Liver (tissue), 8 donors: ENCODE measurements at regions not wholly inside any gene's neighbourhood (a gene's known extent, or its start where the extent isn't known, plus 50 kb on each side); places are given as distances from the start of the nearest gene placed in this dataset.
"Not testable (repeated sequence)": the region's sequence is repeated elsewhere in the genome, so short reads cannot be mapped to it uniquely, and the experiment has no call there.

ENCODE experiments used
- DNase-seq: peaks from one replicate; pipeline ENCODE4 v3.0.0-alpha.2; 2017; ENCODE audit warnings: low spot score
- H3K27ac ChIP-seq, 2 donors: one replicate each; pipeline ENCODE4 v1.7.0; 2013; ENCODE audit warnings: inconsistent platforms in 2 of 2, low read length in 2 of 2, control low read depth in 1 of 2, low read depth in 1 of 2, mild to moderate bottlenecking in 1 of 2
- H3K27me3 ChIP-seq, 4 donors: one replicate each; pipeline versions ENCODE4 v1.6.1 to v1.7.0; 2013; ENCODE audit warnings: low read length in 3 of 4, inconsistent platforms in 1 of 4, mild to moderate bottlenecking in 1 of 4, moderate library complexity in 1 of 4; ENCODE audit not compliant: control insufficient read depth in 4 of 4, insufficient read depth in 4 of 4
- H3K36me3 ChIP-seq, 4 donors: one replicate each; pipeline versions ENCODE4 v1.6.1 to v1.7.0; 2013; ENCODE audit warnings: low read length in 3 of 4, mild to moderate bottlenecking in 3 of 4, low read depth in 1 of 4, moderate library complexity in 1 of 4; ENCODE audit not compliant: control insufficient read depth in 4 of 4, insufficient read depth in 3 of 4
- H3K4me1 ChIP-seq, 4 donors: one replicate each; pipeline versions ENCODE4 v1.6.1 to v1.7.0; 2013; ENCODE audit warnings: low read length in 3 of 4, mild to moderate bottlenecking in 3 of 4, moderate library complexity in 1 of 4; ENCODE audit not compliant: control insufficient read depth in 4 of 4, insufficient read depth in 4 of 4
- H3K4me3 ChIP-seq, 3 donors: one replicate each; pipeline versions ENCODE4 v1.6.1 to v1.7.0; 2013; ENCODE audit warnings: low read length in 3 of 3, control low read depth in 1 of 3, low read depth in 1 of 3, mild to moderate bottlenecking in 1 of 3
- H3K9ac ChIP-seq, 2 donors: one replicate each; pipeline ENCODE4 v1.7.0; 2013; ENCODE audit warnings: low read length in 2 of 2, mild to moderate bottlenecking in 2 of 2, moderate library complexity in 2 of 2, control low read depth in 1 of 2, low read depth in 1 of 2
- H3K9me3 ChIP-seq, 4 donors: one replicate each; pipeline versions ENCODE4 v1.6.1 to v1.7.0; 2013; ENCODE audit warnings: low read length in 3 of 4; ENCODE audit not compliant: control insufficient read depth in 4 of 4
- ATF3 ChIP-seq: IDR thresholded peaks from 2 replicates; pipeline ENCODE4 v1.6.1; 2016; ENCODE audit warnings: antibody characterized with exemption
- CTCF ChIP-seq: fragments of 150-350 bp; IDR thresholded peaks from 2 replicates; pipeline ENCODE4 v1.5.1; 2017; ENCODE audit warnings: improper control_type of control experiment, low read depth, low read length; ENCODE audit not compliant: missing input control
- EGR1 ChIP-seq, 2 donors: IDR thresholded peaks; 2 replicates each; pipeline ENCODE4 v1.6.1; 2016 to 2018; ENCODE audit warnings: antibody characterized with exemption in 2 of 2, low read depth in 2 of 2
- FOXA1 ChIP-seq: IDR thresholded peaks from 2 replicates; pipeline ENCODE4 v1.6.1; 2016; ENCODE audit warnings: antibody characterized with exemption
- FOXA2 ChIP-seq: IDR thresholded peaks from 2 replicates; pipeline ENCODE4 v1.6.1; 2016; ENCODE audit warnings: antibody characterized with exemption
- GABPA ChIP-seq, 2 donors: IDR thresholded peaks in 1 of 2; conservative IDR thresholded peaks in 1 of 2; 2 replicates each; pipeline ENCODE4 v1.6.1; 2016; ENCODE audit warnings: antibody characterized with exemption in 2 of 2, mild to moderate bottlenecking in 1 of 2, moderate library complexity in 1 of 2
- HNF4A ChIP-seq, 2 donors: conservative IDR thresholded peaks; 2 replicates each; pipeline ENCODE4 v1.6.1; 2016; ENCODE audit warnings: antibody characterized with exemption in 2 of 2, mild to moderate bottlenecking in 2 of 2
- HNF4G ChIP-seq: IDR thresholded peaks from 2 replicates; pipeline ENCODE4 v1.6.1; 2016; ENCODE audit warnings: antibody characterized with exemption
- JUND ChIP-seq, 2 donors: IDR thresholded peaks; 2 replicates each; pipeline ENCODE4 v1.6.1; 2016; ENCODE audit warnings: antibody characterized with exemption in 2 of 2
- MAX ChIP-seq: IDR thresholded peaks from 2 replicates; pipeline ENCODE4 v1.6.1; 2016; ENCODE audit warnings: antibody characterized with exemption
- NR2F2 ChIP-seq: IDR thresholded peaks from 2 replicates; pipeline ENCODE4 v1.6.1; 2016; ENCODE audit warnings: antibody characterized with exemption
- RAD21 ChIP-seq, 2 donors: IDR thresholded peaks; 2 replicates each; pipeline ENCODE4 v1.6.1; 2016; ENCODE audit warnings: antibody characterized with exemption in 2 of 2, mild to moderate bottlenecking in 2 of 2
- REST ChIP-seq: IDR thresholded peaks from 2 replicates; pipeline ENCODE4 v1.6.1; 2016; ENCODE audit warnings: antibody characterized with exemption, mild to moderate bottlenecking
- RXRA ChIP-seq, 2 donors: IDR thresholded peaks; 2 replicates each; pipeline ENCODE4 v1.6.1; 2017 to 2018; ENCODE audit warnings: antibody characterized with exemption in 2 of 2, mild to moderate bottlenecking in 1 of 2
- SP1 ChIP-seq: IDR thresholded peaks from 2 replicates; pipeline ENCODE4 v1.6.1; 2018; ENCODE audit warnings: antibody characterized with exemption, mild to moderate bottlenecking
- TAF1 ChIP-seq: conservative IDR thresholded peaks from 2 replicates; pipeline ENCODE4 v1.6.1; 2016; ENCODE audit warnings: antibody characterized with exemption, mild to moderate bottlenecking
- YY1 ChIP-seq: IDR thresholded peaks from 2 replicates; pipeline ENCODE4 v1.6.1; 2016; ENCODE audit warnings: antibody characterized with exemption, mild to moderate bottlenecking
- ZBTB33 ChIP-seq: IDR thresholded peaks from 2 replicates; pipeline ENCODE4 v1.6.1; 2016; ENCODE audit warnings: antibody characterized with exemption
- WGBS: extraction: QIAGEN DNeasy Blood & Tissue Kit; methylation state at CpG from one replicate; pipeline ENCODE4 v1.1.7; 2013; 5-methylcytosine and 5-hydroxymethylcytosine counted together
- donor health status: healthy.
- donor health status: healthy.
- donor health status: healthy.
- donor health status: healthy.
- donor health status: healthy.

- H3K36me3 ChIP-seq, H3K9me3 ChIP-seq, DNase-seq, H3K27me3 ChIP-seq, H3K4me3 ChIP-seq, H3K27ac ChIP-seq, H3K9ac ChIP-seq, H3K4me1 ChIP-seq: not testable (repeated sequence)
- WGBS, result 50% methylated on average over 3 of the region's 9 CpGs
These were observed 281.3 kb downstream of the LMBRD1 start for GRCh38 chr6:69515480-69515879.

- Histone ChIP-seq H3K27ac (no peak overlapping the region), H3K36me3 (no peaks in the 10 kb centered on the region), H3K9me3 (peaks cover 0 to 3% (median 1%) of the 10 kb centered on the region in 4 donors), H3K4me3 (no peak overlapping the region), H3K9ac (no peak overlapping the region), H3K4me1 (no peaks in the 10 kb centered on the region), H3K27me3 (no peaks in the 10 kb centered on the region)
- WGBS, result 97% methylated on average over 2 of the region's 2 CpGs
- no peak for TF ChIP-seq NR2F2
- no peak for TF ChIP-seq HNF4G
- no peak for TF ChIP-seq REST
- no peak for TF ChIP-seq RAD21 (IDR thresholded peaks at IDR 0.05)
- no peak for TF ChIP-seq HNF4A (conservative IDR thresholded peaks at IDR 0.05)
- TF ChIP-seq FOXA1, result no peak
- TF ChIP-seq RXRA (IDR thresholded peaks at IDR 0.05), result no peak
- TF ChIP-seq MAX, result no peak
- TF ChIP-seq YY1, result no peak
- TF ChIP-seq GABPA (IDR thresholded peaks at IDR 0.05 in 1 of 2, conservative IDR thresholded peaks at IDR 0.05 in 1 of 2), result no peak
- TF ChIP-seq JUND (IDR thresholded peaks at IDR 0.05), result no peak
- no peak for TF ChIP-seq FOXA2
- TF ChIP-seq SP1, result no peak
- no peak for TF ChIP-seq EGR1 (IDR thresholded peaks at IDR 0.05; ENCODE audit: low read depth in 2 of 2)
- TF ChIP-seq ATF3, result no peak
- TF ChIP-seq ZBTB33, result no peak
- TF ChIP-seq CTCF, result no peak
- no peak for TF ChIP-seq TAF1
- no peak for DNase-seq
These were observed 302.2 kb downstream of the LMBRD1 start for GRCh38 chr6:69494595-69494994.
